CD4-positive, alpha-beta T cell (primary cell): ENCODE measurements at regions not wholly inside any gene's neighbourhood (a gene's known extent, or its start where the extent isn't known, plus 50 kb on each side); places are given as distances from the start of the nearest gene placed in this dataset.

Experiments
- ATAC-seq: fragments of 200-7000 bp; cut with Tn5 transposase; one replicate; pipeline ENCODE4 v1.10.0; 2022; ENCODE audit warnings: mild to moderate bottlenecking; ENCODE audit not compliant: poor library complexity
- CTCF ChIA-PET: fragments of 350-600 bp; sonication (Branson Sonifier 250); formaldehyde crosslinking; loops from one replicate; lab custom pipeline; 2021; ENCODE audit warnings: antibody characterized with exemption, inconsistent platforms; lab: Charles Lee
- POLR2A ChIA-PET: fragments of 350-600 bp; sonication (Branson Sonifier 250); formaldehyde crosslinking; loops from one replicate; lab custom pipeline; 2021; ENCODE audit warnings: antibody characterized with exemption, inconsistent platforms; lab: Charles Lee
- DNase-seq, 14 experiments: peaks; one replicate each; pipeline ENCODE4 v3.0.0-alpha.2; 2013 to 2020; ENCODE audit warnings: mixed read lengths in 2 of 14
- H3K27ac ChIP-seq, 2 donors: one replicate each; pipeline versions ENCODE4 v1.5.1 to v1.7.0; 2013; ENCODE audit warnings: low read length in 2 of 2, low read depth in 1 of 2, mild to moderate bottlenecking in 1 of 2
- H3K27me3 ChIP-seq, 2 experiments: 1 replicate in 1 of 2; 2 replicates in 1 of 2; pipeline versions ENCODE4 v1.6.1 to v1.7.0; 2013; ENCODE audit warnings: low read length in 2 of 2, control low read depth in 1 of 2, mild to moderate bottlenecking in 1 of 2, moderate library complexity in 1 of 2; ENCODE audit not compliant: insufficient read depth in 2 of 2, control insufficient read depth in 1 of 2
- H3K36me3 ChIP-seq: one replicate; pipeline ENCODE4 v1.6.1; 2013; ENCODE audit warnings: low read length, control low read depth; ENCODE audit not compliant: insufficient read depth
- H3K4me1 ChIP-seq: one replicate; pipeline ENCODE4 v1.6.1; 2013; ENCODE audit warnings: low read length, control low read depth; ENCODE audit not compliant: insufficient read depth
- H3K4me3 ChIP-seq: one replicate; pipeline ENCODE4 v1.5.1; 2013; ENCODE audit warnings: mild to moderate bottlenecking, low read length, moderate library complexity
- H3K9me3 ChIP-seq, 2 experiments: 1 replicate in 1 of 2; 2 replicates in 1 of 2; pipeline versions ENCODE4 v1.6.1 to v1.7.0; 2013; ENCODE audit warnings: low read length in 2 of 2, mild to moderate bottlenecking in 2 of 2, control low read depth in 1 of 2, moderate library complexity in 1 of 2; ENCODE audit not compliant: control insufficient read depth in 1 of 2, insufficient read depth in 1 of 2
- H3K27ac Mint-ChIP-seq: one replicate; pipeline ENCODE4 v1.8.0; 2020; ENCODE audit warnings: mixed read lengths
- H3K27me3 Mint-ChIP-seq: one replicate; pipeline ENCODE4 v1.8.0; 2021; ENCODE audit warnings: mixed read lengths
- H3K36me3 Mint-ChIP-seq: one replicate; pipeline ENCODE4 v1.8.0; 2021; ENCODE audit warnings: low read depth, mixed read lengths
- H3K4me1 Mint-ChIP-seq: one replicate; pipeline ENCODE4 v1.8.0; 2021; ENCODE audit warnings: low read depth, mixed read lengths
- H3K4me3 Mint-ChIP-seq: one replicate; pipeline ENCODE4 v1.8.0; 2020; ENCODE audit warnings: mild to moderate bottlenecking, mixed read lengths
- H3K9me3 Mint-ChIP-seq: one replicate; pipeline ENCODE4 v1.8.0; 2020; ENCODE audit warnings: mixed read lengths
- CTCF ChIP-seq: fragments of 200-600 bp; IDR thresholded peaks from one replicate; pipeline ENCODE4 v1.8.0; 2022; ENCODE audit warnings: antibody characterized with exemption, mild to moderate bottlenecking
- intact Hi-C, 2 experiments: fragments of 100-400 bp; cut with DNase I in 1 of 2; cut with micrococcal nuclease in 1 of 2; formaldehyde crosslinking; loops; one replicate each; pipeline versions ENCODE4 v1.15.1 to v1.9.0; 2023 to 2025; cut with DNase I, micrococcal nuclease

- Histone ChIP-seq H3K4me3 (no peak overlapping the region), H3K27ac (no peak overlapping the region), H3K27me3 (no peaks in the 10 kb centered on the region), H3K9me3 (no peaks in the 10 kb centered on the region), H3K4me1 (no peaks in the 10 kb centered on the region), H3K36me3 (no peaks in the 10 kb centered on the region)
- H3K36me3 Mint-ChIP-seq, result no peaks in the 10 kb centered on the region
- TF ChIP-seq CTCF, result no peak
- peaks cover 8% of the 10 kb centered on the region for H3K9me3 Mint-ChIP-seq
- ChIA-PET CTCF (no interaction called here), POLR2A (no interaction called here)
- H3K27me3 Mint-ChIP-seq, result no peaks in the 10 kb centered on the region
- intact Hi-C loops, result loop anchor here in 1 of 2 experiments (5.0 kb wide), 1 partner anchor 421 kb away; no protein-coding TSS in a partner anchor
- H3K4me1 Mint-ChIP-seq, result no peaks in the 10 kb centered on the region
- no peak overlapping the region for H3K27ac Mint-ChIP-seq
- H3K4me3 Mint-ChIP-seq, result no peak overlapping the region
- no peak for DNase-seq
- no peak for ATAC-seq
These were observed 906.5 kb downstream of the FAT4 start for GRCh38 chr4:126221282-126221681.

GRCh38 chr4:126221717-126222340, 907.1 kb downstream of the FAT4 start:
- ATAC-seq, result no peak
- no peaks in the 10 kb centered on the region for H3K4me1 Mint-ChIP-seq
- ChIA-PET POLR2A (no interaction called here), CTCF (no interaction called here)
- H3K27ac ChIP-seq, result no peak overlapping the region
- no peaks in the 10 kb centered on the region for H3K4me1 ChIP-seq
- H3K9me3 Mint-ChIP-seq, result peaks cover 8% of the 10 kb centered on the region
- no peak overlapping the region for H3K27ac Mint-ChIP-seq
- H3K36me3 ChIP-seq, result no peaks in the 10 kb centered on the region
- H3K36me3 Mint-ChIP-seq, result no peaks in the 10 kb centered on the region
- intact Hi-C loops, result loop anchor here in 1 of 2 experiments (5.0 kb wide), 1 partner anchor 420 kb away; no protein-coding TSS in a partner anchor
- no peak for TF ChIP-seq CTCF
- H3K4me3 Mint-ChIP-seq, result no peak overlapping the region
- no peaks in the 10 kb centered on the region for H3K27me3 ChIP-seq
- H3K27me3 Mint-ChIP-seq, result no peaks in the 10 kb centered on the region
- peaks cover 0 to 4% of the 10 kb centered on the region in 2 experiments for H3K9me3 ChIP-seq
- DNase-seq, result no peak
- H3K4me3 ChIP-seq, result no peak overlapping the region

- CTCF ChIA-PET, result no interaction called here
- no peak for TF ChIP-seq CTCF
These were observed 909.1 kb downstream of the FAT4 start for GRCh38 chr4:126223784-126224407.

More at GRCh38 chr4:126223784-126224407, 909.1 kb downstream of the FAT4 start:
- Histone ChIP-seq H3K4me3 (no peak overlapping the region), H3K36me3 (no peaks in the 10 kb centered on the region), H3K27ac (no peak overlapping the region), H3K4me1 (no peaks in the 10 kb centered on the region), H3K27me3 (no peaks in the 10 kb centered on the region), H3K9me3 (peaks cover 0 to 5% of the 10 kb centered on the region in 2 experiments)
- POLR2A ChIA-PET, result no interaction called here
- H3K4me1 Mint-ChIP-seq, result no peaks in the 10 kb centered on the region
- no peaks in the 10 kb centered on the region for H3K27me3 Mint-ChIP-seq
- DNase-seq (no peak), ATAC-seq (no peak)
- intact Hi-C loops, result loop anchor here in 1 of 2 experiments (5.0 kb wide), 1 partner anchor 418 kb away; no protein-coding TSS in a partner anchor
- peaks cover 8% of the 10 kb centered on the region for H3K9me3 Mint-ChIP-seq
- no peaks in the 10 kb centered on the region for H3K36me3 Mint-ChIP-seq
- no peak overlapping the region for H3K27ac Mint-ChIP-seq
- H3K4me3 Mint-ChIP-seq, result no peak overlapping the region
